A549 (cell line): ENCODE measurements at regions not wholly inside any gene's neighbourhood (a gene's known extent, or its start where the extent isn't known, plus 50 kb on each side); places are given as distances from the start of the nearest gene placed in this dataset.

Experiments used
- ATAC-seq, 2 experiments: fragments of 200-7000 bp in 1 of 2; fragments of >200 bp in 1 of 2; cut with Nextera tagmentation in 1 of 2; cut with Tn5 transposase in 1 of 2; 3 replicates each; pipeline versions ENCODE4 v1.8.0 to v1.9.1; 2018 to 2020; ENCODE audit warnings: mild to moderate bottlenecking in 1 of 2, moderate library complexity in 1 of 2
- CTCF ChIA-PET: fragments of 300-600 bp; sonication (Branson Sonifier 250); formaldehyde crosslinking; extraction: SDS; loops from one replicate; lab custom pipeline; 2021; ENCODE audit warnings: antibody characterized with exemption, inconsistent platforms; lab: Yijun Ruan, JAX
- POLR2A ChIA-PET: fragments of 350-600 bp; formaldehyde crosslinking; extraction: SDS; loops from one replicate; lab custom pipeline; 2021; ENCODE audit warnings: antibody characterized with exemption, inconsistent platforms; lab: Yijun Ruan, JAX
- DNase-seq, 2 experiments: peaks; one replicate each; pipeline versions ENCODE4 v3.0.0 to v3.0.0-alpha.2; 2011 to 2016; ENCODE audit warnings: low read depth in 1 of 2, low spot score in 1 of 2
- FAIRE-seq: peaks from 2 replicates; lab custom pipeline; 2011; peaks lifted over from hg19 to GRCh38; lab: Jason Lieb, UNC
- H3K27ac ChIP-seq, 2 experiments: fragments of >200 bp; sonication (Bioruptor Twin); formaldehyde crosslinking; 3 replicates each; pipeline ENCODE4 v1.5.1; 2016 to 2017
- H3K4me1 ChIP-seq: fragments of >200 bp; sonication (Bioruptor Twin); formaldehyde crosslinking; 3 replicates; pipeline ENCODE4 v1.6.1; 2016
- H3K4me2 ChIP-seq: fragments of >200 bp; sonication (Bioruptor Twin); formaldehyde crosslinking; 3 replicates; pipeline ENCODE4 v1.6.1; 2016
- H3K4me3 ChIP-seq: fragments of >200 bp; sonication (Bioruptor Twin); formaldehyde crosslinking; 3 replicates; pipeline ENCODE4 v1.5.1; 2016
- H3K9me3 ChIP-seq: fragments of >200 bp; sonication (Bioruptor Twin); formaldehyde crosslinking; 3 replicates; pipeline ENCODE4 v1.6.1; 2016
- ATOH8 ChIP-seq: fragments of 250-450 bp; sonication (Bioruptor Pico); IDR thresholded peaks from 2 replicates; pipeline ENCODE4 v1.5.0; 2020; ENCODE audit warnings: low read depth, mild to moderate bottlenecking, moderate library complexity
- BHLHE40 ChIP-seq: IDR thresholded peaks from 2 replicates; pipeline ENCODE4 v1.6.1; 2012; ENCODE audit warnings: low read depth, low read length, inconsistent platforms
- CEBPB ChIP-seq, 2 experiments: fragments of >200 bp in 1 of 2; sonication (Bioruptor Twin) in 1 of 2; formaldehyde crosslinking in 1 of 2; IDR thresholded peaks; 2 replicates each; pipeline ENCODE4 v1.6.1; 2012 to 2016
- CHD2 ChIP-seq: fragments of 150-350 bp; IDR thresholded peaks from 2 replicates; pipeline ENCODE4 v1.6.1; 2014; ENCODE audit warnings: low read length; ENCODE audit not compliant: partially characterized antibody
- EHF ChIP-seq: fragments of 250-450 bp; sonication (Bioruptor Pico); IDR thresholded peaks from 2 replicates; pipeline ENCODE4 v1.5.0; 2020; ENCODE audit warnings: mild to moderate bottlenecking
- EHMT2 ChIP-seq: fragments of 200-600 bp; sonication (generic); IDR thresholded peaks from 2 replicates; pipeline ENCODE4 v1.6.1; 2016; ENCODE audit warnings: antibody characterized with exemption, low read depth, mild to moderate bottlenecking, moderate library complexity
- EP300 ChIP-seq, 2 experiments: fragments of >200 bp; sonication (Bioruptor Twin); formaldehyde crosslinking; IDR thresholded peaks; 2 replicates in 1 of 2; 3 replicates in 1 of 2; pipeline ENCODE4 v1.6.1; 2016 to 2017
- ESRRA ChIP-seq: fragments of 150-350 bp; IDR thresholded peaks from 2 replicates; pipeline ENCODE4 v1.6.1; 2014; ENCODE audit warnings: mild to moderate bottlenecking, low read length, borderline replicate concordance
- HES2 ChIP-seq: fragments of >200 bp; sonication (Bioruptor Twin); formaldehyde crosslinking; IDR thresholded peaks from 2 replicates; pipeline ENCODE4 v1.6.1; 2016
- HEYL ChIP-seq: fragments of 250-450 bp; sonication (Bioruptor Pico); IDR thresholded peaks from 2 replicates; pipeline ENCODE4 v1.8.0; 2021; ENCODE audit warnings: mild to moderate bottlenecking, moderate library complexity
- HOXB13 ChIP-seq: fragments of 250-450 bp; sonication (Bioruptor Pico); IDR thresholded peaks from 2 replicates; pipeline ENCODE4 v1.5.0; 2020; ENCODE audit warnings: low read depth, mild to moderate bottlenecking, moderate library complexity
- JUNB ChIP-seq: fragments of >200 bp; sonication (Bioruptor Twin); formaldehyde crosslinking; IDR thresholded peaks from 2 replicates; pipeline ENCODE4 v1.6.1; 2016
- MAZ ChIP-seq: fragments of 150-350 bp; IDR thresholded peaks from 2 replicates; pipeline ENCODE4 v1.6.1; 2014; ENCODE audit warnings: antibody characterized with exemption, low read depth, low read length, borderline replicate concordance
- NFE2L2 ChIP-seq: fragments of 150-350 bp; conservative IDR thresholded peaks from 2 replicates; pipeline ENCODE4 v1.6.1; 2014; ENCODE audit warnings: low read length
- NPAS2 ChIP-seq: fragments of 250-450 bp; sonication (Bioruptor Pico); IDR thresholded peaks from 2 replicates; pipeline ENCODE4 v1.8.0; 2022; ENCODE audit warnings: mild to moderate bottlenecking, moderate library complexity, borderline replicate concordance
- PBX3 ChIP-seq: IDR thresholded peaks from 2 replicates; pipeline ENCODE4 v1.6.1; 2012
- RARB ChIP-seq: fragments of 250-450 bp; sonication (Bioruptor Pico); IDR thresholded peaks from 2 replicates; pipeline ENCODE4 v1.8.0; 2021; ENCODE audit warnings: mild to moderate bottlenecking, moderate library complexity
- RNF2 ChIP-seq: fragments of 200-600 bp; sonication (generic); IDR thresholded peaks from 2 replicates; pipeline ENCODE4 v1.6.1; 2016; ENCODE audit warnings: low read depth, mild to moderate bottlenecking, antibody characterized with exemption, moderate library complexity, borderline replicate concordance
- USF2 ChIP-seq: fragments of 450-650 bp; IDR thresholded peaks from 2 replicates; pipeline ENCODE4 v1.6.1; 2014; ENCODE audit warnings: antibody characterized with exemption
- ZFP36 ChIP-seq: fragments of 450-650 bp; IDR thresholded peaks from 2 replicates; pipeline ENCODE4 v1.6.1; 2014; ENCODE audit warnings: borderline replicate concordance; ENCODE audit not compliant: partially characterized antibody
- WGBS: methylation state at CpG from one replicate; pipeline ENCODE4 v1.1.6; 2017; ENCODE audit errors: missing lambda C conversion rate; 5-methylcytosine and 5-hydroxymethylcytosine counted together

- H3K27ac ChIP-seq, result 0 out of 6 replicates have a peak overlapping the region, but pooled peaks have one; percentile 21 to 22
Measured at GRCh38 chr2:234285541-234285940, 211.3 kb downstream of the ARL4C start.

GRCh38 chr2:234279637-234280036, 217.2 kb downstream of the ARL4C start:
- CTCF ChIA-PET, result interaction anchor here (0.9 to 1.9 kb wide), 4 partner anchors 10 to 221 kb away, joined by 3 to 10 read pairs (median 6); no protein-coding TSS in a partner anchor
- ATAC-seq, result no peak

More at GRCh38 chr2:234285541-234285940, 211.3 kb downstream of the ARL4C start:
- DNase-seq (no peak), ATAC-seq (no peak), FAIRE-seq (no peak)
- TF ChIP-seq HEYL (CRISPR knock-in tag) (no peak), MAZ (no peak), EHMT2 (no peak), CEBPB (IDR thresholded peaks at IDR 0.05) (no peak), ESRRA (no peak), CHD2 (no peak), NPAS2 (CRISPR knock-in tag) (no peak), JUNB (no peak), RARB (CRISPR knock-in tag) (no peak), RNF2 (no peak), EP300 (IDR thresholded peaks at IDR 0.05) (no peak), EHF (no peak), NFE2L2 (no peak), HES2 (no peak)
- Histone ChIP-seq H3K4me2 (no peak overlapping the region), H3K4me1 (peaks cover 15% of the 10 kb centered on the region), H3K4me3 (no peak overlapping the region), H3K9me3 (no peaks in the 10 kb centered on the region)
- POLR2A ChIA-PET, result no interaction called here
- 91% methylated on average over 1 of the region's 1 CpG for WGBS
- CTCF ChIA-PET, result interaction anchor here (1.4 kb wide), 1 partner anchor 150 kb away, joined by 5 read pairs; no protein-coding TSS in a partner anchor

More at GRCh38 chr2:234279637-234280036, 217.2 kb downstream of the ARL4C start:
- 64% methylated on average over 3 of the region's 3 CpGs for WGBS
- no peak overlapping the region for H3K27ac ChIP-seq
- DNase-seq (no peak), FAIRE-seq (no peak)
- POLR2A ChIA-PET, result no interaction called here
- H3K4me2 ChIP-seq, result no peak overlapping the region
- no peaks in the 10 kb centered on the region for H3K4me1 ChIP-seq
- 0 out of 3 replicates have a peak, but pooled peaks cover 4% of the 10 kb centered on the region for H3K9me3 ChIP-seq
- no peak overlapping the region for H3K4me3 ChIP-seq
- TF ChIP-seq ATOH8 (CRISPR knock-in tag) (no peak), EHF (no peak), ZFP36 (no peak), HOXB13 (CRISPR knock-in tag) (no peak), BHLHE40 (no peak), USF2 (no peak), EHMT2 (no peak), ESRRA (no peak), PBX3 (no peak)
